ENCODE measurements at regions not wholly inside any gene's neighbourhood (a gene's known extent, or its start where the extent isn't known, plus 50 kb on each side); places are given as distances from the start of the nearest gene placed in this dataset.

GRCh38 chr4:24656906-24657305 lies 72.6 kb upstream of the DHX15 start:
- TF ChIP-seq, protein P1, sequence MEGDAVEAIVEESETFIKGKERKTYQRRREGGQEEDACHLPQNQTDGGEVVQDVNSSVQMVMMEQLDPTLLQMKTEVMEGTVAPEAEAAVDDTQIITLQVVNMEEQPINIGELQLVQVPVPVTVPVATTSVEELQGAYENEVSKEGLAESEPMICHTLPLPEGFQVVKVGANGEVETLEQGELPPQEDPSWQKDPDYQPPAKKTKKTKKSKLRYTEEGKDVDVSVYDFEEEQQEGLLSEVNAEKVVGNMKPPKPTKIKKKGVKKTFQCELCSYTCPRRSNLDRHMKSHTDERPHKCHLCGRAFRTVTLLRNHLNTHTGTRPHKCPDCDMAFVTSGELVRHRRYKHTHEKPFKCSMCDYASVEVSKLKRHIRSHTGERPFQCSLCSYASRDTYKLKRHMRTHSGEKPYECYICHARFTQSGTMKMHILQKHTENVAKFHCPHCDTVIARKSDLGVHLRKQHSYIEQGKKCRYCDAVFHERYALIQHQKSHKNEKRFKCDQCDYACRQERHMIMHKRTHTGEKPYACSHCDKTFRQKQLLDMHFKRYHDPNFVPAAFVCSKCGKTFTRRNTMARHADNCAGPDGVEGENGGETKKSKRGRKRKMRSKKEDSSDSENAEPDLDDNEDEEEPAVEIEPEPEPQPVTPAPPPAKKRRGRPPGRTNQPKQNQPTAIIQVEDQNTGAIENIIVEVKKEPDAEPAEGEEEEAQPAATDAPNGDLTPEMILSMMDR (IDR thresholded peaks at IDR 0.05 in 8 of 11, conservative IDR thresholded peaks at IDR 0.05 in 3 of 11) = no peak
- no peak for TF ChIP-seq POLR2A (IDR thresholded peaks at IDR 0.05)
